HepG2 (cell line): ENCODE measurements at regions not wholly inside any gene's neighbourhood (a gene's known extent, or its start where the extent isn't known, plus 50 kb on each side); places are given as distances from the start of the nearest gene placed in this dataset.

Experiments
- ATAC-seq: fragments of 200-7000 bp; cut with Tn5 transposase; 3 replicates; pipeline ENCODE4 v1.9.1; 2020; ENCODE audit warnings: mild to moderate bottlenecking, moderate library complexity
- BruUV-seq: library from RNA; stranded (reverse); fragments of 400-500 nt; replicated peaks from 2 replicates; lab custom pipeline; 2021; lab: Mats Ljungman, UMichigan
- CTCF ChIA-PET: fragments of 300-600 bp; formaldehyde crosslinking; extraction: SDS; loops from one replicate; lab custom pipeline; 2021; ENCODE audit warnings: low total read pairs, inconsistent platforms, low intra/inter-chr PET ratio; lab: Yijun Ruan, JAX
- POLR2A ChIA-PET: fragments of 350-600 bp; sonication (Branson Sonifier 250); formaldehyde crosslinking; loops from one replicate; lab custom pipeline; 2020; ENCODE audit warnings: antibody characterized with exemption, inconsistent platforms; lab: Yijun Ruan, JAX
- DNase-seq: peaks from one replicate; pipeline ENCODE4 v3.0.0-alpha.2; 2015; ENCODE audit warnings: low spot score
- FAIRE-seq: peaks from 3 replicates; lab custom pipeline; 2011; peaks lifted over from hg19 to GRCh38; lab: Jason Lieb, UNC
- H2AFZ ChIP-seq: one replicate; pipeline ENCODE4 v1.6.1; 2011; ENCODE audit warnings: low read length, inconsistent platforms
- H3K27ac ChIP-seq: fragments of 300-600 bp; 3 replicates; pipeline ENCODE4 v1.8.0; 2011; ENCODE audit warnings: mixed run types, mild to moderate bottlenecking, mixed read lengths, low read length, inconsistent platforms; ENCODE audit not compliant: insufficient read depth; ENCODE audit errors: extremely low read length
- H3K27me3 ChIP-seq, 2 experiments: fragments of 200-600 bp in 1 of 2; 2 replicates in 1 of 2; 3 replicates in 1 of 2; pipeline versions ENCODE4 v1.6.0 to v1.8.0; 2011; ENCODE audit warnings: low read length in 2 of 2, mild to moderate bottlenecking in 2 of 2, moderate library complexity in 2 of 2, inconsistent platforms in 1 of 2; ENCODE audit not compliant: insufficient read depth in 2 of 2, control insufficient read depth in 1 of 2
- H3K36me3 ChIP-seq, 2 experiments: fragments of 200-600 bp in 1 of 2; replicated peaks in 1 of 2; 2 replicates in 1 of 2; 3 replicates in 1 of 2; pipeline versions ENCODE4 v1.5.1 to v1.8.0; 2011; ENCODE audit warnings: low read length in 2 of 2, inconsistent platforms in 1 of 2; ENCODE audit not compliant: insufficient read depth in 2 of 2, control insufficient read depth in 1 of 2
- H3K4me1 ChIP-seq: 2 replicates; pipeline ENCODE4 v1.5.1; 2012; ENCODE audit warnings: low read length, inconsistent platforms; ENCODE audit not compliant: insufficient read depth
- H3K4me2 ChIP-seq: 2 replicates; pipeline ENCODE4 v1.6.0; 2011; ENCODE audit warnings: low read depth, low read length, inconsistent platforms
- H3K4me3 ChIP-seq, 3 experiments: fragments of 200-600 bp in 1 of 3; sonication (generic), shearing (Covaris generic) in 1 of 3; replicated peaks in 1 of 3; 2 replicates each; pipeline ENCODE4 v1.5.1; 2011 to 2016; ENCODE audit warnings: low read length in 3 of 3, inconsistent platforms in 2 of 3, low read depth in 2 of 3, mild to moderate bottlenecking in 2 of 3, control low read depth in 1 of 3, mixed read lengths in 1 of 3; ENCODE audit not compliant: insufficient read depth in 1 of 3
- H3K79me2 ChIP-seq: one replicate; pipeline ENCODE4 v1.6.1; 2011; ENCODE audit warnings: low read length, inconsistent platforms; ENCODE audit not compliant: insufficient read depth
- H3K9ac ChIP-seq: 2 replicates; pipeline ENCODE4 v1.6.0; 2011; ENCODE audit warnings: mild to moderate bottlenecking, low read depth, low read length, inconsistent platforms; ENCODE audit not compliant: insufficient read depth
- H3K9me3 ChIP-seq: 2 replicates; pipeline ENCODE4 v1.5.1; 2012; ENCODE audit warnings: mild to moderate bottlenecking, low read length
- H4K20me1 ChIP-seq: 2 replicates; pipeline ENCODE4 v1.6.0; 2011; ENCODE audit warnings: inconsistent platforms, mild to moderate bottlenecking, low read length, moderate library complexity; ENCODE audit not compliant: insufficient read depth
- ARNT2 ChIP-seq: sonication (generic); formaldehyde crosslinking; IDR thresholded peaks from 2 replicates; pipeline ENCODE4 v1.8.0; 2022; ENCODE audit warnings: mild to moderate bottlenecking, low read depth, missing genetic modification reagents, moderate library complexity
- E2F5 ChIP-seq: sonication (generic); formaldehyde crosslinking; conservative IDR thresholded peaks from 2 replicates; pipeline ENCODE4 v1.4.0; 2020; ENCODE audit warnings: missing genetic modification reagents
- HNRNPK ChIP-seq: fragments of 200-400 bp; formaldehyde crosslinking; IDR thresholded peaks from 2 replicates; pipeline ENCODE4 v1.6.1; 2018; ENCODE audit warnings: low read length, low read depth, moderate library complexity, mild to moderate bottlenecking; ENCODE audit not compliant: poor library complexity, severe bottlenecking
- JUNB ChIP-seq: sonication (generic); formaldehyde crosslinking; IDR thresholded peaks from 2 replicates; pipeline ENCODE4 v1.8.0; 2022; ENCODE audit warnings: missing genetic modification reagents, mild to moderate bottlenecking, borderline replicate concordance
- KDM4B ChIP-seq: sonication (generic); formaldehyde crosslinking; IDR thresholded peaks from 2 replicates; pipeline ENCODE4 v1.4.0; 2020; ENCODE audit warnings: missing genetic modification reagents
- MAZ ChIP-seq, 2 experiments: sonication (generic) in 1 of 2; formaldehyde crosslinking in 1 of 2; IDR thresholded peaks; 2 replicates each; pipeline versions ENCODE4 v1.5.0 to v1.6.1; 2012 to 2020; ENCODE audit warnings: low read depth in 2 of 2, mild to moderate bottlenecking in 2 of 2, borderline replicate concordance in 1 of 2, improper control_type of control experiment in 1 of 2, low read length in 1 of 2, missing genetic modification reagents in 1 of 2, moderate library complexity in 1 of 2
- REPIN1 ChIP-seq: sonication (generic); formaldehyde crosslinking; IDR thresholded peaks from 2 replicates; pipeline ENCODE4 v1.8.0; 2022; ENCODE audit warnings: missing genetic modification reagents, low read depth, mild to moderate bottlenecking, borderline replicate concordance
- SYNCRIP ChIP-seq: fragments of 200-400 bp; formaldehyde crosslinking; IDR thresholded peaks from 2 replicates; pipeline ENCODE4 v1.6.1; 2018; ENCODE audit warnings: mild to moderate bottlenecking, low read depth, low read length; ENCODE audit not compliant: insufficient read depth
- ZNF563 ChIP-seq: sonication (generic); formaldehyde crosslinking; IDR thresholded peaks from 2 replicates; pipeline ENCODE4 v1.8.0; 2022; ENCODE audit warnings: mild to moderate bottlenecking, moderate library complexity, missing genetic modification reagents
- ZNF607 ChIP-seq: sonication (generic); formaldehyde crosslinking; IDR thresholded peaks from 2 replicates; pipeline ENCODE4 v1.5.1; 2020; ENCODE audit warnings: missing genetic modification reagents, mild to moderate bottlenecking, borderline replicate concordance
- ZNF761 ChIP-seq: sonication (generic); formaldehyde crosslinking; conservative IDR thresholded peaks from 2 replicates; pipeline ENCODE4 v1.4.0; 2020; ENCODE audit warnings: mild to moderate bottlenecking, missing genetic modification reagents
- ZNF782 ChIP-seq: sonication (generic); formaldehyde crosslinking; IDR thresholded peaks from 2 replicates; pipeline ENCODE4 v1.4.0; 2020; ENCODE audit warnings: missing genetic modification reagents, mild to moderate bottlenecking, borderline replicate concordance
- ZNF790 ChIP-seq: sonication (generic); formaldehyde crosslinking; IDR thresholded peaks from 2 replicates; pipeline ENCODE4 v1.8.0; 2022; ENCODE audit warnings: missing genetic modification reagents, mild to moderate bottlenecking, borderline replicate concordance
- in situ Hi-C: cut with HindIII; loops from 2 replicates; pipeline ENCODE4 v1.10.0; 2017; ENCODE audit warnings: low pct_unique_long_range_greater_than_20kb; ENCODE audit not compliant: extremely low pct_ligation_motif_present
- intact Hi-C: fragments of 100-400 bp; cut with micrococcal nuclease; formaldehyde crosslinking; loops from one replicate; pipeline ENCODE4 v1.10.0; 2022; ENCODE audit not compliant: unreplicated experiment
- TF ChIP-seq, protein P1 (sequence below): sonication (generic); formaldehyde crosslinking; IDR thresholded peaks from 2 replicates; pipeline ENCODE4 v1.5.1; 2020; ENCODE audit warnings: mild to moderate bottlenecking, missing genetic modification reagents, borderline replicate concordance
- TF ChIP-seq, protein P2 (sequence below): sonication (generic); formaldehyde crosslinking; IDR thresholded peaks from 2 replicates; pipeline ENCODE4 v1.5.0; 2020; ENCODE audit warnings: missing genetic modification reagents
- TF ChIP-seq, protein P3 (sequence below): sonication (generic); formaldehyde crosslinking; IDR thresholded peaks from 2 replicates; pipeline ENCODE4 v1.4.0; 2020; ENCODE audit warnings: low read depth, missing genetic modification reagents

GRCh38 chr15:69766156-69766555 lies 313.5 kb downstream of the RPLP1 start:
- in situ Hi-C loops, result no loop called here
- H4K20me1 ChIP-seq, result peaks cover 2% of the 10 kb centered on the region; the same call in 1 of the 2 replicates
- POLR2A ChIA-PET, result no interaction called here
- no peaks in the 10 kb centered on the region for H3K27me3 ChIP-seq
- CTCF ChIA-PET, result no interaction called here
- DNase-seq (no peak), ATAC-seq (no peak), FAIRE-seq (no peak)
- no peaks in the 10 kb centered on the region for H3K4me1 ChIP-seq
- no peaks in the 10 kb centered on the region for H3K79me2 ChIP-seq
- H3K9ac ChIP-seq, result no peak overlapping the region
- no TSS peak for BruUV-seq
- no peaks in the 10 kb centered on the region for H3K9me3 ChIP-seq
- no peak overlapping the region for H2AFZ ChIP-seq
- no peaks in the 10 kb centered on the region for H3K36me3 ChIP-seq
- H3K27ac ChIP-seq, result no peak overlapping the region
- no peak overlapping the region for H3K4me2 ChIP-seq
- intact Hi-C loops, result no loop called here
- H3K4me3 ChIP-seq, result no peak overlapping the region
- TF ChIP-seq E2F5 (CRISPR knock-in tag), result no peak
- TF ChIP-seq, protein P1, sequence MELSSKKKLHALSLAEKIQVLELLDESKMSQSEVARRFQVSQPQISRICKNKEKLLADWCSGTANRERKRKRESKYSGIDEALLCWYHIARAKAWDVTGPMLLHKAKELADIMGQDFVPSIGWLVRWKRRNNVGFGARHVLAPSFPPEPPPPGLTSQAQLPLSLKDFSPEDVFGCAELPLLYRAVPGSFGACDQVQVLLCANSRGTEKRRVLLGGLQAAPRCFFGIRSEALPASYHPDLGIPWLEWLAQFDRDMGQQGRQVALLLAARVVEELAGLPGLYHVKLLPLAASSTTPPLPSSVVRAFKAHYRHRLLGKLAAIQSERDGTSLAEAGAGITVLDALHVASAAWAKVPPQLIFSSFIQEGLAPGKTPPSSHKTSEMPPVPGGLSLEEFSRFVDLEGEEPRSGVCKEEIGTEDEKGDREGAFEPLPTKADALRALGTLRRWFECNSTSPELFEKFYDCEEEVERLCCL (CRISPR knock-in tag), result no peak
- TF ChIP-seq REPIN1, result no peak
- no peak for TF ChIP-seq ARNT2 (CRISPR knock-in tag)
- TF ChIP-seq, protein P2, sequence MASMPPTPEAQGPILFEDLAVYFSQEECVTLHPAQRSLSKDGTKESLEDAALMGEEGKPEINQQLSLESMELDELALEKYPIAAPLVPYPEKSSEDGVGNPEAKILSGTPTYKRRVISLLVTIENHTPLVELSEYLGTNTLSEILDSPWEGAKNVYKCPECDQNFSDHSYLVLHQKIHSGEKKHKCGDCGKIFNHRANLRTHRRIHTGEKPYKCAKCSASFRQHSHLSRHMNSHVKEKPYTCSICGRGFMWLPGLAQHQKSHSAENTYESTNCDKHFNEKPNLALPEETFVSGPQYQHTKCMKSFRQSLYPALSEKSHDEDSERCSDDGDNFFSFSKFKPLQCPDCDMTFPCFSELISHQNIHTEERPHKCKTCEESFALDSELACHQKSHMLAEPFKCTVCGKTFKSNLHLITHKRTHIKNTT (CRISPR knock-in tag), result no peak
- no peak for TF ChIP-seq MAZ (IDR thresholded peaks at IDR 0.05; ENCODE audit: borderline replicate concordance, low read depth, low read length)
- no peak for TF ChIP-seq MAZ (CRISPR knock-in tag; IDR thresholded peaks at IDR 0.05; ENCODE audit: low read depth)
- no peak for TF ChIP-seq HNRNPK
- TF ChIP-seq KDM4B (CRISPR knock-in tag), result no peak
- no peak for TF ChIP-seq ZNF563 (CRISPR knock-in tag)
- no peak for TF ChIP-seq ZNF790 (CRISPR knock-in tag)
- TF ChIP-seq ZNF782, result no peak
- TF ChIP-seq, protein P3, sequence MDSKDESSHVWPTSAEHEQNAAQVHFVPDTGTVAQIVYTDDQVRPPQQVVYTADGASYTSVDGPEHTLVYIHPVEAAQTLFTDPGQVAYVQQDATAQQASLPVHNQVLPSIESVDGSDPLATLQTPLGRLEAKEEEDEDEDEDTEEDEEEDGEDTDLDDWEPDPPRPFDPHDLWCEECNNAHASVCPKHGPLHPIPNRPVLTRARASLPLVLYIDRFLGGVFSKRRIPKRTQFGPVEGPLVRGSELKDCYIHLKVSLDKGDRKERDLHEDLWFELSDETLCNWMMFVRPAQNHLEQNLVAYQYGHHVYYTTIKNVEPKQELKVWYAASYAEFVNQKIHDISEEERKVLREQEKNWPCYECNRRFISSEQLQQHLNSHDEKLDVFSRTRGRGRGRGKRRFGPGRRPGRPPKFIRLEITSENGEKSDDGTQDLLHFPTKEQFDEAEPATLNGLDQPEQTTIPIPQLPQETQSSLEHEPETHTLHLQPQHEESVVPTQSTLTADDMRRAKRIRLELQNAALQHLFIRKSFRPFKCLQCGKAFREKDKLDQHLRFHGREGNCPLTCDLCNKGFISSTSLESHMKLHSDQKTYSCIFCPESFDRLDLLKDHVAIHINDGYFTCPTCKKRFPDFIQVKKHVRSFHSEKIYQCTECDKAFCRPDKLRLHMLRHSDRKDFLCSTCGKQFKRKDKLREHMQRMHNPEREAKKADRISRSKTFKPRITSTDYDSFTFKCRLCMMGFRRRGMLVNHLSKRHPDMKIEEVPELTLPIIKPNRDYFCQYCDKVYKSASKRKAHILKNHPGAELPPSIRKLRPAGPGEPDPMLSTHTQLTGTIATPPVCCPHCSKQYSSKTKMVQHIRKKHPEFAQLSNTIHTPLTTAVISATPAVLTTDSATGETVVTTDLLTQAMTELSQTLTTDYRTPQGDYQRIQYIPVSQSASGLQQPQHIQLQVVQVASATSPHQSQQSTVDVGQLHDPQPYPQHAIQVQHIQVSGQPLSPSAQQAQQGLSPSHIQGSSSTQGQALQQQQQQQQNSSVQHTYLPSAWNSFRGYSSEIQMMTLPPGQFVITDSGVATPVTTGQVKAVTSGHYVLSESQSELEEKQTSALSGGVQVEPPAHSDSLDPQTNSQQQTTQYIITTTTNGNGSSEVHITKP, result no peak
- TF ChIP-seq ZNF761 (CRISPR knock-in tag), result no peak
- TF ChIP-seq JUNB, result no peak
- no peak for TF ChIP-seq SYNCRIP
- no peak for TF ChIP-seq ZNF607 (CRISPR knock-in tag)
